ENCODE measurements at regions not wholly inside any gene's neighbourhood (a gene's known extent, or its start where the extent isn't known, plus 50 kb on each side); places are given as distances from the start of the nearest gene placed in this dataset.

DNA sequence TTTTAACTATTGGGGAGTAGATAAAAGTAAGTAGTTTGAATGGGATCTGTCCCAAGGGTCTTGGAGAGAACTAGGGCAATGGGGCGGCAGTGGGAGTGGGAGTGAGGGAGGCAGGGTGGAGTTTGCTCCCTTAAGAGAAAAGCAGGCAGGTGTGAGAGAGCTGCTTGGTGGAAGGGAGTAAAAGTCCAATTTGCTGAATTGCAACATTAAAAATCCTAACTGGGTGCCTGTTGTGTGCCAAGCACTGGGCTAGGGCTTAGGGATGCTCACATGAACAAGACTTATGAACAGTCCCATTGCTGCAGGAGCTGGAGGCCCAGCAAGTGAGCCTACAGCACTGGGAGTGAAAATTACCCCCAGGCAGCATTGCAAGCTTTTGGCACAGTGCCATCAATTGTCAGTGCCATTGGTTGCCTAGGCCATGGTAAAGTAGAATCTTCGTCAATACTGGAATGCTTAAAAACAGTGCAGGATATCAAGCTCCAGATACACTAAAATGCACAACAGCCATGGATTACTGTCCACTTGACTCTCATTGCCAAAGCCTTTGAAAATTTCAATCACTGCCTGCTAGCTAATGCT lies 277.7 kb upstream of the JARID2 start:
- DNase-seq (ENCODE audit: low read depth) (no peak), FAIRE-seq (no peak)
- Histone ChIP-seq H3K27me3 (ENCODE audit: insufficient read depth, low read length) (no peaks in the 10 kb centered on the region), H3K9ac (ENCODE audit: low read length) (no peak overlapping the region), H3K36me3 (ENCODE audit: insufficient read depth, low read length) (no peaks in the 10 kb centered on the region), H3K79me2 (ENCODE audit: insufficient read depth, low read length) (no peaks in the 10 kb centered on the region), H2AFZ (ENCODE audit: low read depth, low read length) (no peak overlapping the region), H3K4me3 (ENCODE audit: insufficient read depth, low read depth, low read length) (no peak overlapping the region), H3K9me3 (ENCODE audit: insufficient read depth, low read depth, low read length) (no peaks in the 10 kb centered on the region), H3K4me2 (ENCODE audit: low read length) (no peak overlapping the region), H3K27ac (ENCODE audit: low read depth, low read length) (no peak overlapping the region), H4K20me1 (ENCODE audit: insufficient read depth, low read length) (no peaks in the 10 kb centered on the region), H3K4me1 (ENCODE audit: insufficient read depth, low read length) (no peaks in the 10 kb centered on the region)
- H3K27me3 Mint-ChIP-seq (ENCODE audit: low read depth, unreplicated experiment) = no peaks in the 10 kb centered on the region
- H3K4me1 Mint-ChIP-seq (ENCODE audit: low read depth, unreplicated experiment) = peaks cover 3% of the 10 kb centered on the region
- H3K27ac Mint-ChIP-seq (ENCODE audit: unreplicated experiment) = no peak overlapping the region
- no peaks in the 10 kb centered on the region for H3K36me3 Mint-ChIP-seq (ENCODE audit: low read depth, unreplicated experiment)
- H3K4me3 Mint-ChIP-seq (ENCODE audit: unreplicated experiment) = no peak overlapping the region
- peaks cover 10% of the 10 kb centered on the region for H3K9me3 Mint-ChIP-seq (ENCODE audit: unreplicated experiment)
- no peak for TF ChIP-seq EZH2 (IDR thresholded peaks at IDR 0.05; ENCODE audit: insufficient read depth, low read length)
- TF ChIP-seq, protein P1, sequence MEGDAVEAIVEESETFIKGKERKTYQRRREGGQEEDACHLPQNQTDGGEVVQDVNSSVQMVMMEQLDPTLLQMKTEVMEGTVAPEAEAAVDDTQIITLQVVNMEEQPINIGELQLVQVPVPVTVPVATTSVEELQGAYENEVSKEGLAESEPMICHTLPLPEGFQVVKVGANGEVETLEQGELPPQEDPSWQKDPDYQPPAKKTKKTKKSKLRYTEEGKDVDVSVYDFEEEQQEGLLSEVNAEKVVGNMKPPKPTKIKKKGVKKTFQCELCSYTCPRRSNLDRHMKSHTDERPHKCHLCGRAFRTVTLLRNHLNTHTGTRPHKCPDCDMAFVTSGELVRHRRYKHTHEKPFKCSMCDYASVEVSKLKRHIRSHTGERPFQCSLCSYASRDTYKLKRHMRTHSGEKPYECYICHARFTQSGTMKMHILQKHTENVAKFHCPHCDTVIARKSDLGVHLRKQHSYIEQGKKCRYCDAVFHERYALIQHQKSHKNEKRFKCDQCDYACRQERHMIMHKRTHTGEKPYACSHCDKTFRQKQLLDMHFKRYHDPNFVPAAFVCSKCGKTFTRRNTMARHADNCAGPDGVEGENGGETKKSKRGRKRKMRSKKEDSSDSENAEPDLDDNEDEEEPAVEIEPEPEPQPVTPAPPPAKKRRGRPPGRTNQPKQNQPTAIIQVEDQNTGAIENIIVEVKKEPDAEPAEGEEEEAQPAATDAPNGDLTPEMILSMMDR (IDR thresholded peaks at IDR 0.05; ENCODE audit: insufficient read depth, low read depth, low read length) = no peak

DNA sequence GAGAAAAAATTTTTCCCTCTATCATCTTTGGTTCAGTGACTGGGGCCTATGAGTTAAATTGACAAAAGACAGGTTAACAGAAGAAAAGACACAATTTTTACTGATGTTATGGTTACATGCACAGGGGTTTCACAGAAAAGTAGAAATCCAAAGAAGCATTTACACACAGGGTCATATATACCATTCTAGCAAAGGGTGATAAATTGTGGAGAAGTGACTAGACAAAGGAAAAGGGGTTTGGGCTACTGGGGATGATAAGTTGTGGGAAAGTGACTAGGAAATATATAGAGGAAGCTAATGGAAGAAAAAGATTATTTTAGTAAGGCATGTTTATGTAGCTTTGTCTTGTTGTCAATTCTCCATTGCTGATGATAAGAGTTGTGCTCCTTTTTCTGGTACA lies 276.7 kb upstream of the JARID2 start:
- no peaks in the 10 kb centered on the region for H3K79me2 ChIP-seq (ENCODE audit: insufficient read depth, low read length)
- H3K9me3 Mint-ChIP-seq (ENCODE audit: unreplicated experiment) = peaks cover 10% of the 10 kb centered on the region
- no peaks in the 10 kb centered on the region for H4K20me1 ChIP-seq (ENCODE audit: insufficient read depth, low read length)
- H3K4me1 ChIP-seq (ENCODE audit: insufficient read depth, low read length) = no peaks in the 10 kb centered on the region
- H2AFZ ChIP-seq (ENCODE audit: low read depth, low read length) = no peak overlapping the region
- H3K27ac ChIP-seq (ENCODE audit: low read depth, low read length) = no peak overlapping the region
- no peak overlapping the region for H3K4me2 ChIP-seq (ENCODE audit: low read length)
- no peaks in the 10 kb centered on the region for H3K27me3 ChIP-seq (ENCODE audit: insufficient read depth, low read length)
- H3K9ac ChIP-seq (ENCODE audit: low read length) = no peak overlapping the region
- no peak overlapping the region for H3K27ac Mint-ChIP-seq (ENCODE audit: unreplicated experiment)
- no peak overlapping the region for H3K4me3 Mint-ChIP-seq (ENCODE audit: unreplicated experiment)
- no peaks in the 10 kb centered on the region for H3K36me3 Mint-ChIP-seq (ENCODE audit: low read depth, unreplicated experiment)
- TF ChIP-seq EZH2 (IDR thresholded peaks at IDR 0.05; ENCODE audit: insufficient read depth, low read length) = no peak
- TF ChIP-seq, protein P1 (IDR thresholded peaks at IDR 0.05; ENCODE audit: insufficient read depth, low read depth, low read length) = no peak
- H3K27me3 Mint-ChIP-seq (ENCODE audit: low read depth, unreplicated experiment) = peaks cover under 1% of the 10 kb centered on the region
- H3K9me3 ChIP-seq (ENCODE audit: insufficient read depth, low read depth, low read length) = no peaks in the 10 kb centered on the region
- no peak overlapping the region for H3K4me3 ChIP-seq (ENCODE audit: insufficient read depth, low read depth, low read length)
- peaks cover 3% of the 10 kb centered on the region for H3K4me1 Mint-ChIP-seq (ENCODE audit: low read depth, unreplicated experiment)
- FAIRE-seq = no peak
- no peaks in the 10 kb centered on the region for H3K36me3 ChIP-seq (ENCODE audit: insufficient read depth, low read length)
- no peak for DNase-seq (ENCODE audit: low read depth)

DNA sequence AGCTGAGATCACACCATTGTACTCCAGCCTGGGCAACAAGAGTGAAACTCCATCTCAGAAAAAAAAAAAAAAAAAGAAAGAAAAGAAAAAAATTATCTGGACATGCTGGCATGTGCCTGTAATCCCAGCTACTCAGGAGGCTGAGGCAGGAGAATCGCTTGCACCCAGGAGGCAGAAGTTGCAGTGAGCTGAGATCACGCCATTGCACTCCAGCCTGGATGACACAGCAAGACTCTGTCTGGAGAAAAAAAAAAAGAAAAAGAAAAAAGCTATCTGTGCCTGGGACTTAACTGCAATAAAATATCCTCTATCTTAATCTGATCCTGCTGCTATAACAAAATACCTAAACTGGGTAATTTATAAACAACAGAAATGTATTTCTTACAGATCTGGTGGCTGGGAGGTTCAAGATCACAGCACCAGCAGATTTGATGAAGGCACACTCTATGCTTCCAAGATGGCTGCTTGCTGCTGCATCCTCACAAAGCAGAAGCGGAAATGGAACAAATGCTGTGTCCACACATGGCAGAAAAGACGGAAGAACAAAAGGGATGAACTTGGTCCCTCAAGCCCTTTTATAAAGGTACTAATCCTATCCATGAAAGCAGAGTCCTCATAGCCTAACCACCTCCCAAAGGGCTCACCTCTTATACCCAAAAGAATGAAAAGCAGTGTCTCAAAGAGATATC lies 273.3 kb upstream of the JARID2 start:
- Histone ChIP-seq H3K4me1 (ENCODE audit: insufficient read depth, low read length) (no peaks in the 10 kb centered on the region), H3K27me3 (ENCODE audit: insufficient read depth, low read length) (no peaks in the 10 kb centered on the region), H4K20me1 (ENCODE audit: insufficient read depth, low read length) (no peaks in the 10 kb centered on the region), H3K9ac (ENCODE audit: low read length) (no peak overlapping the region), H3K4me2 (ENCODE audit: low read length) (no peak overlapping the region), H3K9me3 (ENCODE audit: insufficient read depth, low read depth, low read length) (no peaks in the 10 kb centered on the region), H3K36me3 (ENCODE audit: insufficient read depth, low read length) (no peaks in the 10 kb centered on the region), H3K4me3 (ENCODE audit: insufficient read depth, low read depth, low read length) (no peak overlapping the region), H3K79me2 (ENCODE audit: insufficient read depth, low read length) (no peaks in the 10 kb centered on the region), H3K27ac (ENCODE audit: low read depth, low read length) (no peak overlapping the region), H2AFZ (ENCODE audit: low read depth, low read length) (no peak overlapping the region)
- no peak overlapping the region for H3K4me3 Mint-ChIP-seq (ENCODE audit: unreplicated experiment)
- H3K27ac Mint-ChIP-seq (ENCODE audit: unreplicated experiment) = no peak overlapping the region
- H3K4me1 Mint-ChIP-seq (ENCODE audit: low read depth, unreplicated experiment) = no peaks in the 10 kb centered on the region
- TF ChIP-seq, protein P1 (IDR thresholded peaks at IDR 0.05; ENCODE audit: insufficient read depth, low read depth, low read length) = no peak
- TF ChIP-seq EZH2 (IDR thresholded peaks at IDR 0.05; ENCODE audit: insufficient read depth, low read length) = no peak
- FAIRE-seq (no peak), DNase-seq (ENCODE audit: low read depth) (no peak)
- H3K27me3 Mint-ChIP-seq (ENCODE audit: low read depth, unreplicated experiment) = peaks cover 2% of the 10 kb centered on the region
- H3K36me3 Mint-ChIP-seq (ENCODE audit: low read depth, unreplicated experiment) = no peaks in the 10 kb centered on the region
- H3K9me3 Mint-ChIP-seq (ENCODE audit: unreplicated experiment) = peaks cover 10% of the 10 kb centered on the region
